ENCODE measurements at regions not wholly inside any gene's neighbourhood (a gene's known extent, or its start where the extent isn't known, plus 50 kb on each side); places are given as distances from the start of the nearest gene placed in this dataset.
"Not testable (repeated sequence)": the region's sequence is repeated elsewhere in the genome, so short reads cannot be mapped to it uniquely, and the experiment has no call there.

DNA sequence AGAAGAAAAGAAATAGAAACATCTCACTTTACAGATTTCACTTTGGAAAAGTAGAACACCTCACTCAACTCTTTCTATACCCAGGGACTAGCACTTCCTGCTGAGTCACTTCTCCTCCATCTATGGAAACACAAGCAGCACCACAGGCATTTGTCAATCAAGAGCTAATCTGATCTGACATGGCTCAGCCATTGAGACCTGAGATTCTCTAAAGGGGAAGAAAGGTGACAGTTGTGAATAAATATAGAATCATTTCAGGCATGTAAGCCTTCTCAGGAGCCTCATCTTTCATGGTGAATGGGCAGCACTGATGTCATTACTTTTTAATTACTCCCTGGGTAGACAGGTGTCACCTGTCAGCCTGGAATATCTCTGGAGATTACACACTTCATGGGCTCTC, 559.8 kb downstream of the HINT1 start:
- H3K36me3 ChIP-seq = no peaks in the 10 kb centered on the region
- H3K4me1 ChIP-seq (ENCODE audit: control insufficient read depth in 1 of 2, insufficient read depth in 1 of 2, low read depth in 1 of 2, low read length in 1 of 2) = no peaks in the 10 kb centered on the region
- no peak for TF ChIP-seq CTCF (IDR thresholded peaks at IDR 0.05)
- no peaks in the 10 kb centered on the region for H3K27me3 ChIP-seq
- no peaks in the 10 kb centered on the region for H3K9me3 ChIP-seq
- no peak overlapping the region for H3K27ac ChIP-seq
- no peak overlapping the region for H3K4me3 ChIP-seq (ENCODE audit: low read depth in 1 of 2, low read length in 1 of 2)

DNA sequence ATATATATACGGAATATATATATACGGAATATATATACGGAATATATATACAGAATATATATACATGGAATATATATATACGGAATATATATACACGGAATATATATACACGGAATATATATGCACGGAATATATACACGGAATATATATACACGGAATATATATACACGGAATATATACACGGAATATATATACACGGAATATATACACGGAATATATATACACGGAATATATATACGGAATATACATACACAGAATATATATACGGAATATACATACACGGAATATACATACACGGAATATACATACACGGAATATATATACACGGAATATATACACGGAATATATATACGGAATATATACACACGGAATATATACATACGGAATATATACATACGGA, 568.4 kb downstream of the HINT1 start:
- not testable (repeated sequence) for H3K27ac ChIP-seq; H3K4me1 ChIP-seq (ENCODE audit: control insufficient read depth in 1 of 2, insufficient read depth in 1 of 2, low read depth in 1 of 2, low read length in 1 of 2); H3K4me3 ChIP-seq (ENCODE audit: low read depth in 1 of 2, low read length in 1 of 2); H3K9me3 ChIP-seq; H3K36me3 ChIP-seq; H3K27me3 ChIP-seq

DNA sequence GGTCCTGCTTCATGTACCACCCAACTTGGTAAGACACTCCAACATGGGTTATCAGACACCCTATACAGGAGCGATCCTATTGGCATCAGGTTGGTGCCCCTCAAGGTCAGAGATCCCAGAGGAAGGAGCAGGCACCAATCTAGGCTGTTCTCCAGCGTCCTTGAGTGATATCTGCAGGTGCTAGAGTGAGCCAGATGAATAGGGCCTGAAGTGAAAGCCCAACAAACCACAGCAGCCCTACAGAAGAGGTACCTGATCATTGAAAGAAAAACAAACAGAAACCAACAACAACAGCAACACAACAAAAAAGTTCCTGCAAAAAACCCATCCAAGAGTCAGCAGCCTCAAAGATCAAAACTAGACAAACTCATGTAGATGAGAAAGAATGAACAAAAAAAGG, 584.8 kb downstream of the HINT1 start:
- H3K9me3 ChIP-seq = no peaks in the 10 kb centered on the region
- H3K27me3 ChIP-seq = no peaks in the 10 kb centered on the region
- H3K27ac ChIP-seq = no peak overlapping the region
- H3K4me1 ChIP-seq (ENCODE audit: control insufficient read depth in 1 of 2, insufficient read depth in 1 of 2, low read depth in 1 of 2, low read length in 1 of 2) = no peaks in the 10 kb centered on the region
- no peak overlapping the region for H3K4me3 ChIP-seq (ENCODE audit: low read depth in 1 of 2, low read length in 1 of 2)
- no peak for TF ChIP-seq CTCF (IDR thresholded peaks at IDR 0.05)
- no peaks in the 10 kb centered on the region for H3K36me3 ChIP-seq

DNA sequence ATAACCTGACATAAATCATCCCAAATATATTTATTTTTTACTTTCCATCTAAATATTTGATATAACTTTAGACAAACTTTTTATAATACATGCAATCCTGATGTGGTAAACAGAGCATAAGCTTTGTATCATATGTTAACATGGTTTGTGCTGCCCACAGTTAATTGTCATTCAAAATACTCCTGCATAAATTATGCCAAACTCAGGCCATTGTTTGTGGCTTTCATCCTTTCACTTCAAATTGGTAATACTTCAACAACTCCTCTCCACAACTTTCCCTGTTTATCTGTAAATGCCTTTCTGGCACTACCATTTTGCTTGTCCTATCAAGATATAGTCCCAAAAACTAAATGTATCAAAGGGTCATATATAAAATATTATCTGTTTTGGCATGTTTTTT, 586.7 kb downstream of the HINT1 start:
- no peaks in the 10 kb centered on the region for H3K9me3 ChIP-seq
- no peaks in the 10 kb centered on the region for H3K4me1 ChIP-seq (ENCODE audit: control insufficient read depth in 1 of 2, insufficient read depth in 1 of 2, low read depth in 1 of 2, low read length in 1 of 2)
- no peak overlapping the region for H3K4me3 ChIP-seq (ENCODE audit: low read depth in 1 of 2, low read length in 1 of 2)
- no peaks in the 10 kb centered on the region for H3K27me3 ChIP-seq
- H3K27ac ChIP-seq = no peak overlapping the region
- TF ChIP-seq CTCF (IDR thresholded peaks at IDR 0.05) = no peak
- H3K36me3 ChIP-seq = no peaks in the 10 kb centered on the region

GRCh38 chr5:130571076-130571475, 594.0 kb downstream of the HINT1 start:
- H3K36me3 ChIP-seq = no peaks in the 10 kb centered on the region
- no peaks in the 10 kb centered on the region for H3K9me3 ChIP-seq
- no peak overlapping the region for H3K4me3 ChIP-seq (ENCODE audit: low read depth in 1 of 2, low read length in 1 of 2)
- TF ChIP-seq CTCF (IDR thresholded peaks at IDR 0.05) = no peak
- H3K4me1 ChIP-seq (ENCODE audit: control insufficient read depth in 1 of 2, insufficient read depth in 1 of 2, low read depth in 1 of 2, low read length in 1 of 2) = no peaks in the 10 kb centered on the region
- no peaks in the 10 kb centered on the region for H3K27me3 ChIP-seq
- no peak overlapping the region for H3K27ac ChIP-seq

GRCh38 chr5:130568791-130569190, 596.3 kb downstream of the HINT1 start:
- Histone ChIP-seq H3K36me3 (no peaks in the 10 kb centered on the region), H3K27ac (no peak overlapping the region), H3K4me1 (ENCODE audit: control insufficient read depth in 1 of 2, insufficient read depth in 1 of 2, low read depth in 1 of 2, low read length in 1 of 2) (no peaks in the 10 kb centered on the region), H3K4me3 (ENCODE audit: low read depth in 1 of 2, low read length in 1 of 2) (no peak overlapping the region), H3K9me3 (no peaks in the 10 kb centered on the region), H3K27me3 (no peaks in the 10 kb centered on the region)
- TF ChIP-seq CTCF (IDR thresholded peaks at IDR 0.05) = no peak

All from neutrophil (primary cell).